NCI-H187 treated with DMSO at 0.1 percent for 48 hours (cell line): ENCODE measurements at regions not wholly inside any gene's neighbourhood (a gene's known extent, or its start where the extent isn't known, plus 50 kb on each side); places are given as distances from the start of the nearest gene placed in this dataset.

ENCODE experiments used
- DNase-seq: peaks from one replicate; lab custom pipeline; 2025; lab: John Stamatoyannopoulos, UW

GRCh38 chr20:56835829-56836550, 206.9 kb downstream of the TFAP2C start:
- DNase-seq, result no peak

GRCh38 chr20:56839222-56839621, 210.1 kb downstream of the TFAP2C start:
- no peak for DNase-seq

GRCh38 chr20:56839786-56840185, 210.7 kb downstream of the TFAP2C start:
- no peak for DNase-seq

- no peak for DNase-seq
Measured at GRCh38 chr20:56840716-56841261, 211.7 kb downstream of the TFAP2C start.

GRCh38 chr20:56841346-56841908, 212.3 kb downstream of the TFAP2C start:
- DNase-seq, result no peak

GRCh38 chr20:56842056-56842455, 212.9 kb downstream of the TFAP2C start:
- DNase-seq, result no peak

GRCh38 chr20:56843386-56843785, 214.3 kb downstream of the TFAP2C start:
- no peak for DNase-seq

- no peak for DNase-seq
Measured at GRCh38 chr20:56843817-56844216, 214.7 kb downstream of the TFAP2C start.

- DNase-seq, result no peak
Measured at GRCh38 chr20:56845546-56846086, 216.5 kb downstream of the TFAP2C start.

- no peak for DNase-seq
Measured at GRCh38 chr20:56848561-56848960, 219.5 kb downstream of the TFAP2C start.

- no peak for DNase-seq
Measured at GRCh38 chr20:56851552-56851951, 222.4 kb downstream of the TFAP2C start.

GRCh38 chr20:56855708-56856107, 226.6 kb downstream of the TFAP2C start:
- DNase-seq, result no peak

- no peak for DNase-seq
Measured at GRCh38 chr20:56857950-56858349, 228.8 kb downstream of the TFAP2C start.

- no peak for DNase-seq
Measured at GRCh38 chr20:56859039-56859800, 230.1 kb downstream of the TFAP2C start.

GRCh38 chr20:56859801-56860261, 230.7 kb downstream of the TFAP2C start:
- no peak for DNase-seq

GRCh38 chr20:56860413-56860812, 231.3 kb downstream of the TFAP2C start:
- DNase-seq, result no peak

GRCh38 chr20:56861590-56861989, 232.5 kb downstream of the TFAP2C start:
- no peak for DNase-seq

- no peak for DNase-seq
Measured at GRCh38 chr20:56865055-56865454, 235.9 kb downstream of the TFAP2C start.

- no peak for DNase-seq
Measured at GRCh38 chr20:56867128-56867527, 238.0 kb downstream of the TFAP2C start.

GRCh38 chr20:56868746-56869145, 239.6 kb downstream of the TFAP2C start:
- DNase-seq, result no peak

GRCh38 chr20:56870271-56870670, 241.2 kb downstream of the TFAP2C start:
- DNase-seq, result no peak

GRCh38 chr20:56871691-56872090, 242.6 kb downstream of the TFAP2C start:
- no peak for DNase-seq
